B cell (primary cell): ENCODE measurements at regions not wholly inside any gene's neighbourhood (a gene's known extent, or its start where the extent isn't known, plus 50 kb on each side); places are given as distances from the start of the nearest gene placed in this dataset.

Experiments used
- ATAC-seq: fragments of 200-7000 bp; cut with Tn5 transposase; one replicate; pipeline ENCODE4 v1.10.0; 2021; ENCODE audit warnings: low read depth, mild to moderate bottlenecking, moderate number of reproducible peaks, moderate library complexity
- CTCF ChIA-PET: fragments of 350-600 bp; sonication (Branson Sonifier 250); formaldehyde crosslinking; loops from one replicate; lab custom pipeline; 2021; ENCODE audit warnings: antibody characterized with exemption, inconsistent platforms; lab: Charles Lee
- POLR2A ChIA-PET: fragments of 350-600 bp; sonication (Branson Sonifier 250); formaldehyde crosslinking; loops from one replicate; lab custom pipeline; 2021; ENCODE audit warnings: antibody characterized with exemption; lab: Charles Lee
- DNase-seq: peaks from one replicate; pipeline ENCODE4 v3.0.0; 2013
- H2AFZ ChIP-seq: 2 replicates; pipeline ENCODE4 v1.6.1; 2012; ENCODE audit warnings: mild to moderate bottlenecking, low read depth, low read length; ENCODE audit not compliant: insufficient read depth, poor library complexity, severe bottlenecking
- H3K27ac ChIP-seq, 2 donors: 1 replicate in 1 of 2; 2 replicates in 1 of 2; pipeline ENCODE4 v1.5.1; 2012 to 2013; ENCODE audit warnings: low read length in 2 of 2, mild to moderate bottlenecking in 2 of 2, moderate library complexity in 1 of 2
- H3K27me3 ChIP-seq, 4 experiments: fragments of 200-600 bp in 1 of 4; sonication (generic) in 1 of 4; replicated peaks in 1 of 4; 1 replicate in 2 of 4; 2 replicates in 2 of 4; pipeline versions ENCODE4 v1.6.1 to v1.7.0; 2013 to 2016; ENCODE audit warnings: low read length in 3 of 4, mild to moderate bottlenecking in 2 of 4, mixed read lengths in 1 of 4, moderate library complexity in 1 of 4; ENCODE audit not compliant: insufficient read depth in 4 of 4, control insufficient read depth in 3 of 4; ENCODE audit errors: control extremely low read depth in 1 of 4
- H3K36me3 ChIP-seq, 2 experiments: replicated peaks in 1 of 2; 1 replicate in 1 of 2; 2 replicates in 1 of 2; pipeline versions ENCODE4 v1.6.1 to v1.7.1; 2013; ENCODE audit warnings: low read length in 1 of 2; ENCODE audit not compliant: insufficient read depth in 2 of 2, control insufficient read depth in 1 of 2; ENCODE audit errors: control extremely low read depth in 1 of 2, extremely low read depth in 1 of 2
- H3K4me1 ChIP-seq, 2 donors: fragments of 200-600 bp in 1 of 2; sonication (generic) in 1 of 2; 1 replicate in 1 of 2; 2 replicates in 1 of 2; pipeline versions ENCODE4 v1.5.1 to v1.6.1; 2013 to 2017; ENCODE audit warnings: low read length in 2 of 2; ENCODE audit not compliant: control insufficient read depth in 2 of 2, insufficient read depth in 2 of 2
- H3K4me2 ChIP-seq: replicated peaks from 2 replicates; pipeline ENCODE3; 2012; ENCODE audit warnings: mild to moderate bottlenecking, low read depth, low read length; ENCODE audit not compliant: poor library complexity, severe bottlenecking
- H3K4me3 ChIP-seq, 5 experiments: fragments of 200-600 bp in 1 of 5; sonication (generic) in 1 of 5; 1 replicate in 3 of 5; 2 replicates in 2 of 5; pipeline versions ENCODE4 v1.5.1 to v1.7.0; 2011 to 2016; ENCODE audit warnings: low read length in 4 of 5, mild to moderate bottlenecking in 4 of 5, low read depth in 2 of 5, control low read depth in 1 of 5, moderate library complexity in 1 of 5; ENCODE audit not compliant: insufficient read depth in 1 of 5; ENCODE audit errors: control extremely low read depth in 1 of 5, extremely low read depth in 1 of 5
- H3K79me2 ChIP-seq: fragments of 200-600 bp; sonication (generic); one replicate; pipeline ENCODE4 v1.6.0; 2016; ENCODE audit warnings: low read length; ENCODE audit not compliant: control insufficient read depth, insufficient read depth
- H3K9ac ChIP-seq: fragments of 200-600 bp; sonication (generic); 2 replicates; pipeline ENCODE4 v1.6.1; 2017; ENCODE audit warnings: mild to moderate bottlenecking, low read length, moderate library complexity
- H3K9me3 ChIP-seq, 3 donors: one replicate each; pipeline versions ENCODE4 v1.6.1 to v1.7.1; 2013; ENCODE audit warnings: low read length in 2 of 3; ENCODE audit not compliant: control insufficient read depth in 2 of 3, insufficient read depth in 1 of 3; ENCODE audit errors: control extremely low read depth in 1 of 3
- H4K20me1 ChIP-seq: 2 replicates; pipeline ENCODE4 v1.6.0; 2012; ENCODE audit warnings: mild to moderate bottlenecking, low read length; ENCODE audit not compliant: insufficient read depth, control insufficient read depth, poor library complexity, severe bottlenecking
- H3K27ac Mint-ChIP-seq: one replicate; pipeline ENCODE4 v1.8.0; 2021; ENCODE audit warnings: mixed read lengths
- H3K27me3 Mint-ChIP-seq: one replicate; pipeline ENCODE4 v1.8.0; 2021; ENCODE audit warnings: mixed read lengths
- H3K4me1 Mint-ChIP-seq: one replicate; pipeline ENCODE4 v1.8.0; 2021; ENCODE audit warnings: mixed read lengths
- H3K4me3 Mint-ChIP-seq: one replicate; pipeline ENCODE4 v1.8.0; 2021; ENCODE audit warnings: mixed read lengths
- H3K9me3 Mint-ChIP-seq: one replicate; pipeline ENCODE4 v1.8.0; 2022; ENCODE audit warnings: mixed read lengths; ENCODE audit not compliant: insufficient read depth
- EZH2 ChIP-seq: IDR thresholded peaks from 2 replicates; pipeline ENCODE4 v1.6.1; 2012; ENCODE audit warnings: borderline replicate concordance, low read depth, mild to moderate bottlenecking, moderate library complexity, low read length; ENCODE audit not compliant: insufficient read depth, poor library complexity, severe bottlenecking
- WGBS: methylation state at CpG from one replicate; pipeline ENCODE4 v1.1.5; 2013; ENCODE audit warnings: missing lambda C conversion rate; ENCODE audit not compliant: insufficient coverage; 5-methylcytosine and 5-hydroxymethylcytosine counted together
- intact Hi-C: fragments of 100-400 bp; cut with micrococcal nuclease; formaldehyde crosslinking; loops from one replicate; pipeline ENCODE4 v1.10.0; 2022
- TF ChIP-seq, protein P1 (sequence below): fragments of 200-600 bp; IDR thresholded peaks from one replicate; pipeline ENCODE4 v1.8.0; 2022; ENCODE audit warnings: antibody characterized with exemption, mild to moderate bottlenecking

GRCh38 chr1:58941471-58942289 is 157.8 kb upstream of the JUN start:
- peak; percentile 61 for ATAC-seq
- Histone ChIP-seq H3K36me3 (no peaks in the 10 kb centered on the region), H2AFZ (peak overlapping the region; percentile 53), H3K4me2 (peak overlapping the region; percentile 62), H4K20me1 (no peaks in the 10 kb centered on the region), H3K27me3 (no peaks in the 10 kb centered on the region), H3K4me3 (peak overlapping the region in 1 of 5 experiments; percentile 11), H3K27ac (peak overlapping the region; percentile 35 to 67), H3K79me2 (no peaks in the 10 kb centered on the region), H3K9me3 (no peaks in the 10 kb centered on the region), H3K9ac (peak overlapping the region; percentile 34), H3K4me1 (peaks cover 32 to 37% of the 10 kb centered on the region in 2 donors)
- H3K27me3 Mint-ChIP-seq, result no peaks in the 10 kb centered on the region
- no peaks in the 10 kb centered on the region for H3K9me3 Mint-ChIP-seq
- DNase-seq, result peak; percentile 38
- intact Hi-C loops, result no loop called here
- peak overlapping the region; percentile 78 for H3K27ac Mint-ChIP-seq
- ChIA-PET CTCF (interaction anchor here (0.9 to 1.6 kb wide), 4 partner anchors 27 to 160 kb away, joined by 3 to 4 read pairs (median 3); partner anchors contain the start of gene JUN), POLR2A (interaction anchor here (1.2 kb wide), 1 partner anchor 9 kb away, joined by 3 read pairs; no protein-coding TSS in a partner anchor)
- no peak for TF ChIP-seq EZH2
- TF ChIP-seq, protein P1, sequence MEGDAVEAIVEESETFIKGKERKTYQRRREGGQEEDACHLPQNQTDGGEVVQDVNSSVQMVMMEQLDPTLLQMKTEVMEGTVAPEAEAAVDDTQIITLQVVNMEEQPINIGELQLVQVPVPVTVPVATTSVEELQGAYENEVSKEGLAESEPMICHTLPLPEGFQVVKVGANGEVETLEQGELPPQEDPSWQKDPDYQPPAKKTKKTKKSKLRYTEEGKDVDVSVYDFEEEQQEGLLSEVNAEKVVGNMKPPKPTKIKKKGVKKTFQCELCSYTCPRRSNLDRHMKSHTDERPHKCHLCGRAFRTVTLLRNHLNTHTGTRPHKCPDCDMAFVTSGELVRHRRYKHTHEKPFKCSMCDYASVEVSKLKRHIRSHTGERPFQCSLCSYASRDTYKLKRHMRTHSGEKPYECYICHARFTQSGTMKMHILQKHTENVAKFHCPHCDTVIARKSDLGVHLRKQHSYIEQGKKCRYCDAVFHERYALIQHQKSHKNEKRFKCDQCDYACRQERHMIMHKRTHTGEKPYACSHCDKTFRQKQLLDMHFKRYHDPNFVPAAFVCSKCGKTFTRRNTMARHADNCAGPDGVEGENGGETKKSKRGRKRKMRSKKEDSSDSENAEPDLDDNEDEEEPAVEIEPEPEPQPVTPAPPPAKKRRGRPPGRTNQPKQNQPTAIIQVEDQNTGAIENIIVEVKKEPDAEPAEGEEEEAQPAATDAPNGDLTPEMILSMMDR, result no peak
- peaks cover 49% of the 10 kb centered on the region for H3K4me1 Mint-ChIP-seq
- WGBS, result 10% methylated on average over 3 of the region's 4 CpGs
- peak overlapping the region; percentile 48 for H3K4me3 Mint-ChIP-seq

DNA sequence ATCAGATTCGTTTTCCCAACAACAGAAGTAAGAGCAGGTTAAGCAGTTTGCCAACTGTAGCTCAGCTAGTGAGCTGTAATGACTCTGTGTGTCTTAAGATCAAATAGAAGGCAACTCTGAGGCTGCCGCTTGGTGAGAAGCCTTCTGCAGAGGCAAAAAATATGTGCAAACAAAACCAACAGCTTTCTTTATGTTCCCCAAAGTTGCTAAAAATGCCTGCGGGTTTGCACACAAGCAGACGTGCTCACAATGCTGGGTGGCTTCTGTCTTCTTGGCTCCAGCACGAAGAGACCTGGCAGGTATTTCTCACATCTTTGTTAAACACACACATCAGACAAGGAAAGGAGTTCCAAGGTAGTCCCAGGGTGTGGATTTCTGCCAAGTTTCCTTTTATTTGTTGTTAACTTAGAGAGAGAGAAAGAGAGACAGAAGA is 158.9 kb upstream of the JUN start:
- intact Hi-C loops, result no loop called here
- ATAC-seq, result no peak
- 69% methylated on average over 5 of the region's 5 CpGs for WGBS
- H3K4me3 ChIP-seq, result no peak overlapping the region
- H3K4me2 ChIP-seq, result peak overlapping the region; percentile 62
- H3K36me3 ChIP-seq, result no peaks in the 10 kb centered on the region
- H3K9me3 ChIP-seq, result no peaks in the 10 kb centered on the region
- peak overlapping the region; percentile 23 for H2AFZ ChIP-seq
- H3K27me3 Mint-ChIP-seq, result no peaks in the 10 kb centered on the region
- peaks cover 32 to 37% of the 10 kb centered on the region in 2 donors for H3K4me1 ChIP-seq
- H3K9me3 Mint-ChIP-seq, result no peaks in the 10 kb centered on the region
- no peaks in the 10 kb centered on the region for H4K20me1 ChIP-seq
- no peak overlapping the region for H3K9ac ChIP-seq
- TF ChIP-seq, protein P1, result no peak
- TF ChIP-seq EZH2, result no peak
- H3K4me1 Mint-ChIP-seq, result peaks cover 46% of the 10 kb centered on the region
- no peaks in the 10 kb centered on the region for H3K79me2 ChIP-seq
- POLR2A ChIA-PET, result interaction anchor here (1.2 kb wide), 1 partner anchor 10 kb away, joined by 3 read pairs; no protein-coding TSS in a partner anchor
- H3K27ac Mint-ChIP-seq, result peak overlapping the region; percentile 17
- no peak for DNase-seq
- no peaks in the 10 kb centered on the region for H3K27me3 ChIP-seq
- H3K27ac ChIP-seq, result no peak overlapping the region
- CTCF ChIA-PET, result interaction anchor here (0.9 to 1.6 kb wide), 4 partner anchors 26 to 161 kb away, joined by 3 to 4 read pairs (median 3); partner anchors contain the start of gene JUN
- no peak overlapping the region for H3K4me3 Mint-ChIP-seq
